ENCODE measurements at regions not wholly inside any gene's neighbourhood (a gene's known extent, or its start where the extent isn't known, plus 50 kb on each side); places are given as distances from the start of the nearest gene placed in this dataset.

GRCh38 chr2:60221098-60221497 is 332.4 kb downstream of the BCL11A start:
- H3K27ac ChIP-seq: no peak overlapping the region
- FAIRE-seq (no peak), DNase-seq (ENCODE audit: low read depth in 1 of 2, low spot score in 1 of 2) (no peak), ATAC-seq (no peak)
- no peak overlapping the region for H3K4me3 ChIP-seq
- POLR2A ChIA-PET: no interaction called here
- no peak overlapping the region for H3K4me2 ChIP-seq
- CTCF ChIA-PET: no interaction called here
- TF ChIP-seq HDAC2 (IDR thresholded peaks at IDR 0.05): no peak
- no peak for TF ChIP-seq MYC (IDR thresholded peaks at IDR 0.05; ENCODE audit: borderline replicate concordance, low read length)
- TF ChIP-seq RCOR1 (IDR thresholded peaks at IDR 0.05; ENCODE audit: low read depth, low read length): no peak
- TF ChIP-seq CTCF (IDR thresholded peaks at IDR 0.05): no peak
- no peak for TF ChIP-seq MAX (IDR thresholded peaks at IDR 0.05)
- no peak for TF ChIP-seq TFCP2L1 (CRISPR knock-in tag; IDR thresholded peaks at IDR 0.05)
- TF ChIP-seq CBX8 (IDR thresholded peaks at IDR 0.05): no peak
- TF ChIP-seq CEBPB (IDR thresholded peaks at IDR 0.05): no peak
- no peak for TF ChIP-seq CHD2 (IDR thresholded peaks at IDR 0.05; ENCODE audit: low read length, partially characterized antibody)
- no peak for TF ChIP-seq FOXS1 (CRISPR knock-in tag; IDR thresholded peaks at IDR 0.05)
- TF ChIP-seq ZSCAN20 (CRISPR knock-in tag; IDR thresholded peaks at IDR 0.05): no peak
- no peak for TF ChIP-seq POLR2A (IDR thresholded peaks at IDR 0.05; ENCODE audit: low read length)
- no peak for TF ChIP-seq ESRRA (IDR thresholded peaks at IDR 0.05; ENCODE audit: borderline replicate concordance, low read length)
- TF ChIP-seq MAZ (IDR thresholded peaks at IDR 0.05; ENCODE audit: borderline replicate concordance, low read depth, low read length): no peak
- no peaks in the 10 kb centered on the region for H3K9me3 ChIP-seq
- no peaks in the 10 kb centered on the region for H3K4me1 ChIP-seq
- 32% methylated on average over 3 of the region's 3 CpGs for WGBS (ENCODE audit: missing lambda C conversion rate)

- ChIA-PET POLR2A (no interaction called here), CTCF (no interaction called here)
- FAIRE-seq: no peak
- WGBS (ENCODE audit: missing lambda C conversion rate): 39% methylated on average over 6 of the region's 6 CpGs
- DNase-seq (ENCODE audit: low read depth in 1 of 2, low spot score in 1 of 2): no peak
- no peak overlapping the region for H3K4me2 ChIP-seq
- no peak for TF ChIP-seq CEBPB (IDR thresholded peaks at IDR 0.05)
- TF ChIP-seq HEYL (CRISPR knock-in tag; IDR thresholded peaks at IDR 0.05): no peak
- no peak for TF ChIP-seq MAFK (IDR thresholded peaks at IDR 0.05; ENCODE audit: partially characterized antibody)
- TF ChIP-seq E2F6 (IDR thresholded peaks at IDR 0.05; ENCODE audit: borderline replicate concordance, low read depth): no peak
- no peak for TF ChIP-seq RCOR1 (IDR thresholded peaks at IDR 0.05; ENCODE audit: low read depth, low read length)
- TF ChIP-seq CTCF (IDR thresholded peaks at IDR 0.05): no peak
- TF ChIP-seq RFX5 (IDR thresholded peaks at IDR 0.05): no peak
- no peak for TF ChIP-seq POLR2A (IDR thresholded peaks at IDR 0.05; ENCODE audit: low read length)
- TF ChIP-seq REST (IDR thresholded peaks at IDR 0.05): no peak
- TF ChIP-seq SMC3 (IDR thresholded peaks at IDR 0.05): no peak
- no peak for TF ChIP-seq CBX2 (IDR thresholded peaks at IDR 0.05; ENCODE audit: borderline replicate concordance, low read depth)
- TF ChIP-seq HOXA7 (CRISPR knock-in tag; IDR thresholded peaks at IDR 0.05): no peak
- TF ChIP-seq ATOH8 (CRISPR knock-in tag; IDR thresholded peaks at IDR 0.05; ENCODE audit: low read depth): no peak
- no peak for TF ChIP-seq EHF (CRISPR knock-in tag; IDR thresholded peaks at IDR 0.05)
- no peak for ATAC-seq
- no peak overlapping the region for H3K4me3 ChIP-seq
- no peak overlapping the region for H3K27ac ChIP-seq
- no peaks in the 10 kb centered on the region for H3K9me3 ChIP-seq
- H3K4me1 ChIP-seq: no peaks in the 10 kb centered on the region
Observed at GRCh38 chr2:60219536-60219935, 333.9 kb downstream of the BCL11A start.

All from A549 (cell line).